ENCODE measurements at regions not wholly inside any gene's neighbourhood (a gene's known extent, or its start where the extent isn't known, plus 50 kb on each side); places are given as distances from the start of the nearest gene placed in this dataset.

DNA sequence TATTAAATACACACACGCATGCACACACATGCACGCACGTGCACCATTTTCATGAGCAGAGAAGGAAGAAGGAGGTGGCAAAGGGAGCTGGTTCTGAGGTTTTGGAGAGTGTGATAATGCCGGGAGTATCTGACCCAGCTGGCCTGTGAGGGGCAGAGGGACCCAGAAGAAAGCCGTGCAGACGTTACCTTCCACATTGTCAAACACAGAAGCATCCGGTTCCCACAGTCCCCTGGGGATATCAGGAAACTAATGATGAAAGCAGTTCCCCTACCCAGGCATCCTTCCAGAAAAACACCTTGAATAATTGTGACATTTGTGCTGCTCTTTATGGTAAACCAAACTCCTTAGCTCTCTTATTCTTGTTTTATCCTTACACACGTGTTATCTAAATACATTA is 85.7 kb upstream of the FAM180A start:
- DNase-seq, result no peak
- Histone ChIP-seq H3K4me3 (no peak overlapping the region), H3K36me3 (replicated peaks in 1 of 2) (no peaks in the 10 kb centered on the region), H3K27me3 (peaks cover 4% of the 10 kb centered on the region), H3K4me1 (replicated peaks in 1 of 2) (no peaks in the 10 kb centered on the region), H3K27ac (no peak overlapping the region), H3K9me3 (replicated peaks in 1 of 3) (no peaks in the 10 kb centered on the region)
- TF ChIP-seq POLR2A (IDR thresholded peaks at IDR 0.05), result no peak
- TF ChIP-seq, protein P1, sequence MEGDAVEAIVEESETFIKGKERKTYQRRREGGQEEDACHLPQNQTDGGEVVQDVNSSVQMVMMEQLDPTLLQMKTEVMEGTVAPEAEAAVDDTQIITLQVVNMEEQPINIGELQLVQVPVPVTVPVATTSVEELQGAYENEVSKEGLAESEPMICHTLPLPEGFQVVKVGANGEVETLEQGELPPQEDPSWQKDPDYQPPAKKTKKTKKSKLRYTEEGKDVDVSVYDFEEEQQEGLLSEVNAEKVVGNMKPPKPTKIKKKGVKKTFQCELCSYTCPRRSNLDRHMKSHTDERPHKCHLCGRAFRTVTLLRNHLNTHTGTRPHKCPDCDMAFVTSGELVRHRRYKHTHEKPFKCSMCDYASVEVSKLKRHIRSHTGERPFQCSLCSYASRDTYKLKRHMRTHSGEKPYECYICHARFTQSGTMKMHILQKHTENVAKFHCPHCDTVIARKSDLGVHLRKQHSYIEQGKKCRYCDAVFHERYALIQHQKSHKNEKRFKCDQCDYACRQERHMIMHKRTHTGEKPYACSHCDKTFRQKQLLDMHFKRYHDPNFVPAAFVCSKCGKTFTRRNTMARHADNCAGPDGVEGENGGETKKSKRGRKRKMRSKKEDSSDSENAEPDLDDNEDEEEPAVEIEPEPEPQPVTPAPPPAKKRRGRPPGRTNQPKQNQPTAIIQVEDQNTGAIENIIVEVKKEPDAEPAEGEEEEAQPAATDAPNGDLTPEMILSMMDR (IDR thresholded peaks at IDR 0.05), result no peak
- intact Hi-C loops (cut with DNase I), result no loop called here
- WGBS, 4 donors, result 56 to 63% (median 60%) methylated on average over 8 of the region's 8 CpGs

- Histone ChIP-seq H3K27ac (no peak overlapping the region), H3K36me3 (replicated peaks in 1 of 2) (no peaks in the 10 kb centered on the region), H3K4me1 (replicated peaks in 1 of 2) (no peaks in the 10 kb centered on the region), H3K9me3 (replicated peaks in 1 of 3) (no peaks in the 10 kb centered on the region), H3K27me3 (peaks cover 4% of the 10 kb centered on the region), H3K4me3 (no peak overlapping the region)
- no peak for DNase-seq
- WGBS, 4 donors, result 66 to 71% (median 67%) methylated on average over 4 of the region's 4 CpGs
- intact Hi-C loops (cut with DNase I), result no loop called here
- no peak for TF ChIP-seq POLR2A (IDR thresholded peaks at IDR 0.05)
- TF ChIP-seq, protein P1 (IDR thresholded peaks at IDR 0.05), result no peak
These were observed 85.0 kb upstream of the FAM180A start for GRCh38 chr7:135833642-135834041.

DNA sequence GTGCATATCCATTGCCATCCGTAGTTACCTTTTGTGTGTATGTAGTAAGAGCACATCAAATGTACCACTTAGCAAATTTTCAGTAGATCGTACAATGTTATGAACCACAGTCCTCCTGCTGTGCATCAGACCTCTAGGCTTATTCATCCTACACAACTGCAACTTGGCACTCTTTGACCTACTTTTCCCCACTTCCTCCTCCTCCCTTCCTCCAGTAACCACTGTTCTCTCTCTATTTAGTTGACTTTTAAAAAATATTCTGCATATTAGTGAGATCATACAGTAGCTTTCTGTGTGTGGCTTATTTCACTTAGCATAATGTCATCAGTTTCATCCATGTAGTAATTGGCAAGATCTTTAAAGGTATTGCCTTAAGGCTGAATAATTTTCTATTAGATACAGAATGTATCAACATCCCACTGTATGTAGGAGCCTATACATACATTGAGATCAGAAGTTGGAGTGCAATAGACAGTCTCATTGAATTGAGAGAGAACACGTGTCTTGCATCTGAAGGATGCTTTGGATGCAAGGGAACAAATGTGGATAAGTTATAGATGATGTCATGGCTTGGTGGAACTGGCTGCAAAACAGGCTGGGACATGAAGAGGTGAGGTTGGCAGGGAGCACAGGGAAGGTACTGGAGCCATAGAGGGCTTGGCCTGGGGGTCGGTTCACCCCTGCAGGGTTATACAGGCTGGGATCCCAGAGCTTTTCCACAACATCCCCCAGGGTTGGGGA is 83.0 kb upstream of the FAM180A start:
- no peak for DNase-seq
- TF ChIP-seq, protein P1 (IDR thresholded peaks at IDR 0.05), result no peak
- no peak for TF ChIP-seq POLR2A (IDR thresholded peaks at IDR 0.05)
- Histone ChIP-seq H3K36me3 (replicated peaks in 1 of 2) (no peaks in the 10 kb centered on the region), H3K27ac (no peak overlapping the region), H3K4me1 (replicated peaks in 1 of 2) (no peaks in the 10 kb centered on the region), H3K4me3 (no peak overlapping the region), H3K27me3 (peaks cover 4% of the 10 kb centered on the region), H3K9me3 (replicated peaks in 1 of 3) (no peaks in the 10 kb centered on the region)
- WGBS, 4 donors, result 52 to 58% (median 55%) methylated on average over 4 of the region's 4 CpGs
- intact Hi-C loops (cut with DNase I), result no loop called here

GRCh38 chr7:135828604-135829003 is 80.0 kb upstream of the FAM180A start:
- intact Hi-C loops (cut with DNase I), result no loop called here
- Histone ChIP-seq H3K9me3 (replicated peaks in 1 of 3) (no peaks in the 10 kb centered on the region), H3K27ac (no peak overlapping the region), H3K4me3 (no peak overlapping the region), H3K36me3 (replicated peaks in 1 of 2) (no peaks in the 10 kb centered on the region), H3K27me3 (peaks cover 4% of the 10 kb centered on the region), H3K4me1 (replicated peaks in 1 of 2) (no peaks in the 10 kb centered on the region)
- no peak for DNase-seq
- TF ChIP-seq, protein P1 (IDR thresholded peaks at IDR 0.05), result no peak
- TF ChIP-seq POLR2A (IDR thresholded peaks at IDR 0.05), result no peak
- 83 to 94% (median 90%) methylated on average over 9 of the region's 9 CpGs for WGBS, 4 donors

Measured in adrenal gland (tissue), 9 donors.